GM12875 (cell line): ENCODE measurements at regions not wholly inside any gene's neighbourhood (a gene's known extent, or its start where the extent isn't known, plus 50 kb on each side); places are given as distances from the start of the nearest gene placed in this dataset.

ENCODE experiments used
- H3K4me3 ChIP-seq: one replicate; pipeline ENCODE4 v1.5.1; 2011; ENCODE audit warnings: low read depth, low read length, control low read depth
- TF ChIP-seq, protein P1 (sequence below): IDR thresholded peaks from 2 replicates; pipeline ENCODE4 v1.5.1; 2011; ENCODE audit warnings: low read depth, mild to moderate bottlenecking, control low read depth, inconsistent platforms, low read length, moderate library complexity, borderline replicate concordance; ENCODE audit not compliant: insufficient read depth

DNA sequence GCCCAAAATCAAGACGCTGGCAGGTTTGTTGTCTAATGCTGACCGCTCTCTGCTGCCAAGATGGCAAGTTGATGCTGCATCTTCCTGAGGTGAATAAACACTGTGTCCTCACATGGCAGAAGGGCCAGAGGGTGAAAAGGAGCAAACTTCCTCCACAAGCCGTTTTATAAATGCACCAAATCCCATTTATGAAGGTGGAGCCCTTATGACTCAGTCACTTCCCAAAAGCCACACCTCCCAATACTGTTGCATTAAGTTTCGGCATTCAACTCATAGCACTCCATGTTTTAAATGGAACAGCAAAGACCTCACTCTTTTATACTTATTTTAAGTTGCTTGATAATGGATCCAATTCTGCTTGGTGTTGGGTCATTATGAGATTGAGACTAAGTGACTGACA, 316.6 kb downstream of the RFPL4B start:
- no peak overlapping the region for H3K4me3 ChIP-seq
- TF ChIP-seq, protein P1, sequence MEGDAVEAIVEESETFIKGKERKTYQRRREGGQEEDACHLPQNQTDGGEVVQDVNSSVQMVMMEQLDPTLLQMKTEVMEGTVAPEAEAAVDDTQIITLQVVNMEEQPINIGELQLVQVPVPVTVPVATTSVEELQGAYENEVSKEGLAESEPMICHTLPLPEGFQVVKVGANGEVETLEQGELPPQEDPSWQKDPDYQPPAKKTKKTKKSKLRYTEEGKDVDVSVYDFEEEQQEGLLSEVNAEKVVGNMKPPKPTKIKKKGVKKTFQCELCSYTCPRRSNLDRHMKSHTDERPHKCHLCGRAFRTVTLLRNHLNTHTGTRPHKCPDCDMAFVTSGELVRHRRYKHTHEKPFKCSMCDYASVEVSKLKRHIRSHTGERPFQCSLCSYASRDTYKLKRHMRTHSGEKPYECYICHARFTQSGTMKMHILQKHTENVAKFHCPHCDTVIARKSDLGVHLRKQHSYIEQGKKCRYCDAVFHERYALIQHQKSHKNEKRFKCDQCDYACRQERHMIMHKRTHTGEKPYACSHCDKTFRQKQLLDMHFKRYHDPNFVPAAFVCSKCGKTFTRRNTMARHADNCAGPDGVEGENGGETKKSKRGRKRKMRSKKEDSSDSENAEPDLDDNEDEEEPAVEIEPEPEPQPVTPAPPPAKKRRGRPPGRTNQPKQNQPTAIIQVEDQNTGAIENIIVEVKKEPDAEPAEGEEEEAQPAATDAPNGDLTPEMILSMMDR: no peak

- H3K4me3 ChIP-seq: no peak overlapping the region
- TF ChIP-seq, protein P1: no peak
Measured at GRCh38 chr6:112665114-112665513, 318.0 kb downstream of the RFPL4B start.

DNA sequence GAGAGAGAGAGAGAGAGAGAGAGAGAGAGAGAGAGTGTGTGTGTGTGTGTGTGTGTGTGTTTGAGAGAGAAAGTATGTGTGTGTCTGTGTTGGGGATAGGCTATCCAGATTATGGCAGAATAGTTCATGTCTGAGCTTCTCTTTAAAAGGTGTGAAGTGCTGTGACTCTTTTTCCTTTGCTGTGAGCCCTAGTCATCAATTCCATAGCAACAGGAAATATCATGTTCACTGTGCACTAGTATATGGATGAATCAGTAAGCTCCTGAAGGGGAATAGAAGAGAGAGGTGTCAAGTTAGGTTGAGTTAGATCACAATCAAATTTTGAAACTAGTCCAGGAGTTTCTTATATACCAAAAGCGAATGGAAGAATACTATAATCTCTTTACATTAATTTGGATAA, 318.7 kb downstream of the RFPL4B start:
- H3K4me3 ChIP-seq: no peak overlapping the region
- TF ChIP-seq, protein P1: no peak

DNA sequence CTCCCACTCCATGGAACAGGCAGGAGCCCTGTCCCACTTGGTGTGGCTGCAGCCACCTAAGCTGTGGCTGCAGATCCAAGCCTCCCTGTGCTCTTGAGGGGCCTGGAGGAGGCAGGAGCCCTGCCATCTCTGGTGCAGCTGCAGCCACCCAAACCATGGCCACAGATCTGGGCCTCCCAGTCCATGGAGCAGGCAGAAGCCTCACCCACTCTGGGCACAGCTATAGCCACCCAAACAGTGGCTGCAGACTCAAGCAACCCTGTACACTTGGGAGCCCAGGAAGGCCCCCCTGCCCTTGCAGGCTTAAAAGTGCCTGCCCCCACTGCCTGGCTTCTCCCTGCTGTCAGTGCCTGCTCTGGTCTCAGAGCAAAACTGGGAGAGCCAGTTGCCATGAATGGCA, 320.3 kb downstream of the RFPL4B start:
- TF ChIP-seq, protein P1: no peak

DNA sequence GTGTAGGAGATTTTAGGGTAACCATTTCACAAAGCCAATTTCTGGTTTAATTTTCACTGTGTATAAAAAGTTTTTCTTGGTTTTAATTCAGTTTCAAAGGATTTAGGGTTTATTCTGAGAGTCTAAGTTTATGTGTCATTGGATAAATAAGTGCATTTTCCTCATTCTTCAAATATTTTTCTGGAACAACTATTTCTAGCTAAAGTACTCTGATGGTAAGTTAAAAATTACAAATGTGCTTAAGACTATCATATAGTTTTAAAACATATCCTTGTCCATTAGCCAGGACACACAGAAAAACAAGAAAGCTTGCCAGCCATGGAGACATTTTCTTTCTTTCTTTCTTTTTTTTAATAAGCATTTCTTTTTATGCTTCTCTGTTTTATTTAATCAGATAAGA, 333.0 kb downstream of the RFPL4B start:
- TF ChIP-seq, protein P1: no peak
- H3K4me3 ChIP-seq: no peak overlapping the region

More for the DNA sequence above, 320.3 kb downstream of the RFPL4B start:
- no peak overlapping the region for H3K4me3 ChIP-seq

DNA sequence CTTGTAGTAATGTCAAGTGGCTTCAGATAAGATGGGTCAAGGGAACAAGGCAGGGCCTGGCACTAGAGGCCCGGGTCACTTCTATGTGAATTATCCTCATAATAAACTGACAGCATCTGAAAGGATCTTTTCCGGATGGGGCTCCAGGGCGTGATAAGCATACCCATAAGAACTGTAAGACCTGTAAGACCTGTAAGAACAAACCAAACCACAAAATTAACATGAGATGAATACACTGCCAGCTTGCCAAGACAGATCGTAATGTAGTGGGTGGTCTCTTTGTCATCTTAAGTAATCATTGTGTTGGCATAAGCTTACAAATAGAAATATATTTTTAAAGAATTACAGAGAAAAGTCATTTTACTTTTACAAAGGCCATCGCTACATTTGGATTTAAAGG, 334.9 kb downstream of the RFPL4B start:
- TF ChIP-seq, protein P1: no peak
- H3K4me3 ChIP-seq: no peak overlapping the region

GRCh38 chr6:112683106-112683505, 336.0 kb downstream of the RFPL4B start:
- no peak overlapping the region for H3K4me3 ChIP-seq
- TF ChIP-seq, protein P1: no peak
